Sciatic nerve (tissue), 2 donors: ENCODE measurements at regions not wholly inside any gene's neighbourhood (a gene's known extent, or its start where the extent isn't known, plus 50 kb on each side); places are given as distances from the start of the nearest gene placed in this dataset.
"Not testable (repeated sequence)": the region's sequence is repeated elsewhere in the genome, so short reads cannot be mapped to it uniquely, and the experiment has no call there.

Source experiments
- ATAC-seq: fragments of 200-7000 bp; cut with Tn5 transposase; one replicate; pipeline ENCODE4 v1.9.1; 2020; ENCODE audit warnings: mild to moderate bottlenecking, moderate library complexity
- DNase-seq: peaks from one replicate; pipeline ENCODE4 v3.0.0-alpha.2; 2020; ENCODE audit warnings: low spot score
- intact Hi-C: fragments of 100-400 bp; cut with DNase I; formaldehyde crosslinking; loops from one replicate; pipeline ENCODE4 v1.14.2; 2022
- donor health status: DM: no; HTN: no; CAD: no.
- donor health status: DM: no; HTN: no; CAD: no.

DNA sequence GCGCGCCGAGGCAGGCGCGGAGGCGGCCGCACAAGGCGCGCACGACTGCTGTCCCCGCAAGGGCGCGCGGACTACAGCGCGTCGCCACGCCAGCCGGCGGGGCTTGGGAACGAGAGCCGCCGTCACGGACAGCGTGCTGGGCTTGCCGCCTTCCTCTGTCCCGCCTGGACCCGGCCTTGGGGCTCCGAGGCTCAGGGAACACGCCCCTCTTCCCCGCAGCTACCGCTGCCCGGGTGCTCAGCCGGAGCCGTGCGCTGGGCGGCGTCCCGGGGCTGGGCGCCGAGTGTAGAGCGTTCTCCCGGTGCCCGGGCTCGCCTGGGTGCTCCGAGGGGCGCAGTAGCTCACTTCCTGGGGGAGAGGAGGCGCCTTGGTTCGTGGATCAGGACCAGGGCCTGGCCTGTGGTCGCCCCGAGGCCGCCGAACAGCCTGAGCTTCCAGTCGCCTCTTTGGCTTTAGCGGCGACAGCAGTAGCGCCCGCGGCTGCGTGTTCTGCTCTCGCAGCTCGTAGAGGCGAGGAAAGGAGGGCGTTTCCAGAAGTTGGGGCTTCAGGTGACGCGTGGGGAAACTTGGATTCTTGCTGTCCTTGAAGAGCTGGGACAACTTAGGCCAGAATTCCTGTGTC is 226.7 kb upstream of the C2CD4B start:
- intact Hi-C loops = loop anchor here (5.0 kb wide), 1 partner anchor 256 kb away; no protein-coding TSS in a partner anchor
- ATAC-seq (peak; percentile 90), DNase-seq (peak; percentile 72)

DNA sequence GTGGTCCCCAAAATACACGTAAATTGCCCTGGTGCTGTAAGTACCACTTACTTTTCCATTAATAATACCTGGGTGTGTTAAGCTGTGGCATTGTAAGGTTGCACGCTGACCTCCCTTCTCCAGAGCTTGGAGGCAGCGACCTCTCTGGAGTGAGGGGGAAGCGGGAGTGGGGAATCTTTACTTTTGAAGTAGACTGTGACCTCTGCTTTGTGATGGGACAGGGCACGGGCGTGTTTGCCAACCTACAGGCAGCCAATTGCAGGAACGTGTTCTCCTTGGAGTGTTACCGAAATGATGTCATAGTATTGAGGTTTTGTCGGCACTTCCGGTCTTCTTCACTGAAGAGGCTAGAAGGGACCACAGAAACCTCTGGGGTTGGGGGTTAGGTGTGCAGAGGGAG is 227.3 kb upstream of the C2CD4B start:
- DNase-seq (no peak), ATAC-seq (peak; percentile 29)
- intact Hi-C loops = loop anchor here (5.0 kb wide), 1 partner anchor 255 kb away; no protein-coding TSS in a partner anchor

DNA sequence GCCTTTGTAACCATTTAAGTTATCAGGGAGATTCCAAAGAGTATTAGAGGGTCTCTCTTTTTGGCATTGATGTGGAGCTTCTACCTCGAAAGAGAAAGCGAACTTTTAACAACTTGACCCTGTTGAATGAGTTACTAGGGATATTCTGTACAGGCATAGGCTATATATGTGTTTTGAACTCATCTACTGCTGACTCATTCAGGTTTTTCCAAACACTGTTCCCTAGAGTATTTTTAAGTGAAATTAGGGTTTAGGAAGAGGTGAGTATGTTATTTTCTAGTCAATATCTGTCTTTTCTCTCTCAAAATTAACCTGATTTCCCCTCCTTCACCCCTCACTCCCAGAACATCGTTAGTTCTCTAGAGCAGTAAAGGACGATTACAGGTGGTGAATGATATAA is 228.1 kb upstream of the C2CD4B start:
- no peak for DNase-seq
- ATAC-seq = no peak
- intact Hi-C loops = loop anchor here (5.0 kb wide), 1 partner anchor 254 kb away; no protein-coding TSS in a partner anchor

DNA sequence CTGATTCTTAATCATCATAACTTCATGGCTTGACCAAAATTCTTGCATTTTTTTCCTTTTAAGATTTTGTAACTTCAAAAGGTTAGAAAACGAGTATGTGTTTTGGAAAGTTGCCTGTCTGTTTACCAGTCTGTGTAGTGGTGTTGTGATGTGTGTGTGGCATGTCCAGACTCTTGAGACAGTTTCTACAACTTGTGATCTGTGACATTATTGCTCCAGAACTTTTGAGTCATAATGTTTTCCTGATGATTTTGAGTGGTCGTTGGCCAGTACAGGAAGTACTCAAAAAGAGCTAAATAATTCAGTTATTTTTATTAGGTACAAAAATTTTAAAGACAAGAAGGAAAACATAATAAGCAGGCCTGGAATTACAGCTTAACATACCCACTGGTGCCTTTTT is 229.0 kb upstream of the C2CD4B start:
- intact Hi-C loops = loop anchor here (5.0 kb wide), 1 partner anchor 253 kb away; no protein-coding TSS in a partner anchor
- DNase-seq (no peak), ATAC-seq (no peak)

DNA sequence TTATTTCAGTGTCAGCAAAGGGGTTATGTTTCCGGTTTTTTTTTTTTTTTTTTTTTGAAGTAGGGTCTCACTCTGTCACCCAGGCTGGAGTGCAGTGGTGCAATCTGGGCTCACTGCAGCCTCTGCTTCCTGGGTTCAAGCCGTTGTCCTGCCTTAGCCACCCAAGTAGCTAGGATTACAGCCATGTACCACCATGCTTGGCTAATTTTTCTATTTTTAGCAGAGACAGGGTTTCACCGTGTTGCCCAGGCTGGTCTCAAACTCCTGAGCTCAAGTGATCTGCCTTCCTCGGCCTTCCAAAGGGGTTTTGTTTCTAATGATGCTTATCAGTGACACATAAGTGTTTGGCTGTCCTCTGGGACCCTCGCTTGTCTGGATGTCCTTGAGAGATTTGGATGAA is 235.7 kb upstream of the C2CD4B start:
- intact Hi-C loops = no loop called here
- DNase-seq (no peak), ATAC-seq (no peak)

DNA sequence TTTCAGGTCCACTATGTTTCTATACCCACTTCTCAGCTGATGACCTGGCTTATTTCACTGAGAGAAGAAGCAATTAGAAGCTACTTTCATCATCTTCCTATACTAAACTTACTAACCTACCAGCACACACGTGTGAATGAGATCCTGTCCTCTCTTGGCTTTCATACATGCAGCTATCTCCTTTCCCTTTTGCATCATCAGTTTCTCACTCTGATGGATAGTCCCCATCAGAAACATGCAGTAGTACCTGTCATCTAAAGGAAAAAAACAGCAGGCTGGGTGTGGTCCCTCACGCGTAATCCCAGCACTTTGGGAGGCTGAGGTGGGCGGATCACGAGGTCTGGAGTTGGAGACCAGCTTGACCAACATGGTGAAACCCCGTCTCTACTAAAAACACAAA is 237.6 kb upstream of the C2CD4B start:
- no peak for ATAC-seq
- DNase-seq = no peak
- intact Hi-C loops = no loop called here

DNA sequence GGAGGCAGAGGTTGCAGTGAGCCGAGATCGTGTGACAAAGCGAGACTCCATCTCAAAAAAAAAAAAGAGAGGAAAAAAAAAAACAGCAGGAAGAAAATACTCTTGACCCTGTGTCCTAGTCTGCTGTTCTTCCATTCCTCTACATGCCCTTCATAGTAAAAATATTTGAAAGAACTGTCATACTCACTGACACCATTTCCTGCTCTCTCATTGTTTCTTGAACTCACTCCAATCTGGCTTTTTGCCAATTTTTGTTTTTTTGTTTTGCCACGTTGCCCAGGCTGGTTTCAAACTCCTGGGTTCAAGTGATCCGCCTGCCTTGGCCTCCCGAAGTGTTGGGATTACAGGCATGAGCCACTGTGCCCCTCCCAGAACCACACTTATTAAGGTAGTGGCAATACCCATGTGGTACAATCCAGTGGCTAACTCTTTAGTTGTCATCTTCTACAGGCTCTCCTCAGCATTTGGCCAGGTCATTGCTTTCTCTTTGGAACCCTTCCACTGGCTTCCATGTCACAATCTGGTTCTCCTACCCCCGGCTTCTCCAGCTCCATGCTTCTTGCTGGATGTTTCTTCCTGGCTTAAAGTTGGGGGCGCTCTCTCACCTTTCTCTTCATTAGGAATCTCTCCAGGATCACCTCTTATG is 238.2 kb upstream of the C2CD4B start:
- intact Hi-C loops = no loop called here
- ATAC-seq (peak; percentile 49), DNase-seq (no peak)

DNA sequence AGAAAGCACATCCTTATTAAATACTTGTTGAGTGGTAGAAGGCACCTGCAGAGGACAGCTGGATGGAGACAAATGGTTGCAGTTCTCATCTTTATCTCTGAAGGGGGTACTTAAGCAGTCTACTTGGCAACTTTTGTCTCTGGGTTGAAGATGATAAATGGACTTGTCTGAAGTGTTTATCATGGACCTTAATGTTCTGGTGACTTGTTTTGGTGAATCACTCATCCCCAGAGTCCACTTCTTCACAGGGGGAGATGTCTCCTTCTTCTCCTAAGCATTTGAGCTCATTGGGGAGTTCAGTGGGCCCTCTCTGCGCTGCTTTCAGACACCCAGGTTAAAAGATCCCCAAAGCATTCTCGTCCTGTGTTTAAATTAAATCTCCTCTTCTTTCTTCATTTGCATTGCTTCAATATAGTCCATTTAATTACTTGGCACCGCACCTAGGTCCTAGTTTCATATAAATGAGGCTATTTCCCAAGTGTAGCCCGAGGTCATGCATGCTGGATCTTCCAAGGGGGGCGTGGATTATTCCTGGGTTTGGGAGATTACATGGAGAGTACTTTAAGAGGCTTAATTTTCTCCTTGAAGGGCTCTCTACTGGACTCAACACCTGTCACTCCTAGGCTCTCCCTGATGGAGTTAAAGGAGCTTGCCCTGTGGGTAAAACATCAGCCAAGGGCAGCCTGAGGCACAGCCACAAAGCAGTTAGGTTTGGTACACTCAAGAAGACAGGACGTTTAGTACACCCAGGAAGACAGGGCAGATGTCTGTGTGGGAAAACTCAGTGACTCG is 239.3 kb upstream of the C2CD4B start:
- DNase-seq (no peak), ATAC-seq (no peak)
- intact Hi-C loops = no loop called here

DNA sequence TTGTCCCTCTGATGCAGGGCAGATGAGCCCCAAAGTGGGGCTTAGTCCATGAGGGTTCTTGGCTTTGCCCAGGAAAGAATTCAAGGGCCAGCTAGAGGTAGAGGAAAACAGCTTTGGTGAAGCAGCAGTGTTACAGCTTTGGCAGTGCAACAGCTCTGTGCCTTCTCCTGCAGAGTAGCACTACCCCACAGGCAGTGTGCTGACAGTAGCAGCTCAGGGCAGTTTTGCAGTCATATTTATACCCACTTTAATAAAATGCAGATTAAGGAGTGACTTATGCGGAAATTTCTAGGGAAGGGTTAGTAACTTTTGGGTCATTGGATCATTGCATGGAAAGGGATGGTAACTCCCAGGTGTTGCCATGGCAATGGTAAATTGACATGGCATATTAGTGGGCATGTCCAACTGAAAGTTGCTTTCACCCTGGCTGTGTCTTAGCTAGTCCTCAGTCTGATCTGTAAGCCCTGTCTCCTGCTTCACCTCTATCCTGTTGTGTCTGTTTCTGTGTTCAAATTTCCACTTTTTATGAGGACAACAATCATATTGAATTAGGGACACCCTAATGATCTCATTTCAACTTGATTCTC is 241.3 kb upstream of the C2CD4B start:
- intact Hi-C loops = no loop called here
- DNase-seq (no peak), ATAC-seq (no peak)

DNA sequence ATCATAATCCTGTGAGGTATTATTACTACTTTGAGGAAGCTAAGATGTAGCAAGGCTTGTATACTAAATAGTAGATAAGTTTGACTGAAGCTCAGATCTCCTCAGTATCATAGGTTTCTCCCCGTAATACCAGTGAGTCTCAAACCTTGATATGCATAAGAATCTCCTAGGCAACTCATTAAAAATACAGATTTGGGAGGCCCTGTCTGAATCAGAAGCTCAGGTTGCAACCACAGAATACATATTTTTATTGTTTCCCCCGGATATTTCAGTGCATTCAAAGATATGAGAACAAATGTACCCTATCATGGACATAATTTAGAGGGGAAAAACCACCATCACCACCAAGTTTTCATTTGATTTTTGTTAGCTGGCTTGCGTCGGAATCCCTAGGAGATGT is 242.1 kb upstream of the C2CD4B start:
- DNase-seq (no peak), ATAC-seq (no peak)
- intact Hi-C loops = no loop called here

DNA sequence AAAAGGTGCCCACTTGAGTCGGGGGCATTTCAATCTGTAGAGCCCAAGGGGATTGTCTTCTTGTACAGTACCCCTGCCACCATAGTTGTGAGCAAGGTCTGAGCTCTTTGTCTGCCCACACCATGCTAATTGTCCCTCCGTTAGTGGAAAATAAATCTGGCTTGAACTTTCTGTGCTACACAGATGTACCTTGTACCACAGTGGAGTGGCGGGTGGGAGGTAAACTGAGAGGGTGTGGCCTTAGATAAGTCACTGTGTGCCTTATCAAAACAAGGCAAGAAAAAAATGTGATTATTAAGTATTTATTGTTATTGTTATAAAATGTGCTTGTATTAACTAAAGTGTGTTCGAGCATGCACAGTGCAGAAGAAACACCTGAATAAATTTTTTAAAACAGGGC is 242.9 kb upstream of the C2CD4B start:
- DNase-seq (no peak), ATAC-seq (no peak)
- intact Hi-C loops = no loop called here

DNA sequence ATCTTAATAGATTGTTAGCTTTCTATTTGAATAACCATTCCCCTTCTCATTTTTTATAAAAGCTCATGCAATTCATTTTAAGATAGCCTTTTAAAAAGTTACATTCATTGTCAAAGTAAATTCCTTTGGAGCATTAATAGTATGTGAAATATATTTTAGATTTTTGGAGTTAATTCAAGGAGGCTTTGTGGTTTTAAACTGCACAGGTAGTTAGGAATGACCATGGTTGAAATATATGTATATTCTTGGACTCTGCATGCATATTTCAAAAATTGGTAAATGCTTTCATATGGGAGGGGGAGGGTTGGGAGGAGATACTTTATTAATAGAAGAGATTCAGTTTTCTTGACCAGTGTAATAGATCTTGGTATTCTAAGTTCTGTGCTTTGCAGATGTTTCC is 244.4 kb upstream of the C2CD4B start:
- intact Hi-C loops = no loop called here
- ATAC-seq = no peak
- DNase-seq = no peak

DNA sequence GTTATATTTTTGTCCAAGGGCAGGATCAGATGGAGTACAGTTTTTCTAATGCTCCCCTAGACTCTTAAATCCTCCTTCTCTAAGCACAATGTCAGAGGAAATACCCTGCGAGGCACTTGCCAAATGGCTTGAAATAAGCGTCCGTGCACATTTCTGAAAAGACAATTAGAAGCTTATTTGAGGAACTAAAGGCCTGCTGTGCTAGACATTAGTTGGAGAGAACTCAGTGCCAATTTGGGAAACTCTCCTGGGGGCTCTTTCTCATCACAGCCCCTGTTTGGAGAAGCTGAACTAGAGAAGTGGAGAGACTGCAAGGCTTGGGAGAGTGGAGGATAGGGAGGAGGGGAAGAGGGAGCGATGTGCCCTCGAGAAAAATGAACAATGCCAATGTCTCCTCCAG is 247.6 kb upstream of the C2CD4B start:
- intact Hi-C loops = no loop called here
- no peak for DNase-seq
- peak; percentile 67 for ATAC-seq

DNA sequence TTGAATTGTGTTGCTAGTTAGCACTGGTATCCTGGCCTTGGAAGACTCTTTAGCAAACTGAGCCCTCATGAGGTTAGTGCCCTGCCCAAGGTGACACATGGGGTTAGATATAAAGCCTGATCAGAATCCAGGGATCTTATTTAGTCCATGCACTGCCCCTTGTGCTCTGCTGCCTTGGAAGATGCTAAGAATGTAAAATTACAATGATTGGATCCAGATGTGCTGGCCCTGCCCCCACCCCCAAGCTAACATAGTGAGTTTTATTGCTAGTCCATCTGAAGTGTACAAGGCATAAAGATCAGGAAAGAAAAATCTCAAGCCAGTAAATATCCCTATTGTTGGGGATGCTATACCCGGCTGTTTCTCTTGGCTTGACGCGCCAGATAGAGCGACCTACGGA is 248.1 kb upstream of the C2CD4B start:
- DNase-seq (no peak), ATAC-seq (peak; percentile 69)
- intact Hi-C loops = no loop called here

DNA sequence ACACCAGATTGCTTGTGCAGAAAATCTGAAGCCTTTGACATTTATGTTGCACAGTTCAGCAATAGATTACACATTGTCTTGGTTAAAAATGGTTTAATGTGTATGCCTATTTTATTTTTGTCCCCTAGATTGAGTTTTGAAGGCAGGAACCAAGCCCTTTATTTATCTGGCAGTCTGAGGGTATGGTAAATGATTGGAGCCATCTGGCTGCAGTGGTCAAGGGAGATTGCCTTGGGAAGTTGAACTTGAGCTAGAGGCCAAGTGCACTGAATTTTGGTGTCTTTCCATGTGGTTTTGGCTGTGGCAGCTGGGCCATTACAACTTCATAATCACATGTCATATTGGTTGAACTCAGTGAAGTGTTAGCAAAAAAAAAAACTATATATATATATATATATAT is 248.7 kb upstream of the C2CD4B start:
- intact Hi-C loops = no loop called here
- peak; percentile 60 for ATAC-seq
- no peak for DNase-seq

DNA sequence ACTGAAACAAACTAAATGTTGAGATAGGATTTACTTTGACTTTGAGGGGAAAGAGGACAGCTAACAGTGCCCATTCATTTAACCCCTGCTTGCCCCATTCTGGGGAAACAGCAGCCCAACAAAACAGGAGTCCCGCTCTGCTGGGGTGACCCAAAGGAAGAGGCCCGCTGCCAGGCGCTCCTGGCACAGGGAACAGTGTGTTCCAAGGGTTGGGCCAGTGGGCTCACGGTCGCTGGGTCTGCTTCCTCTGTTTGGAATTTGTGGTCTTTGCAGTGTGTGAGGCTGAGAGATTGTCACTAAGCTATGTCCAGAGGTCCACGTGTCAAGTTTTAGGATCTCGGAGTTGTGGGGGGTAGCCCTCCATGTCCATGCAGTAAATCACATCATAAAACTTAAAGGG is 250.4 kb upstream of the C2CD4B start:
- no peak for ATAC-seq
- intact Hi-C loops = no loop called here
- DNase-seq = no peak

DNA sequence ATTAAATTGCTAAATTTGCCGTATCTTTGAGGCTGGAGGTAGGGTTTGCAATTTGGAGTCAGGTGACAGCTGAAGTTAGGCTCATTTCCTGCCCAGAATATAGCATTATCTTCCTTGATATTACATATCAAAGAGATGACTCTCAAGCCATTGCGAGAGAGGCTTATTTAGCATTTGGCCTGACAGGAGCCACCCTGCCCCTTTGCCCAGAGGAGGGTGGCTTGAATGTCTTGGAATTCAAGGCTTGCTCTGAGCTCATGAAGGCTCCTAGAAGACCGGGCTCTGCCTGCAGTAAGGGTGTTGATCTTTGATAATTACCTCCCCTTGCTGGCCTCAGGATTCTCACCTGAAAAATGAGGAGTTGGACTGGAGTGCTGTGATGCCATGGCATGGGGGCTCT is 251.4 kb upstream of the C2CD4B start:
- intact Hi-C loops = no loop called here
- DNase-seq (no peak), ATAC-seq (no peak)

DNA sequence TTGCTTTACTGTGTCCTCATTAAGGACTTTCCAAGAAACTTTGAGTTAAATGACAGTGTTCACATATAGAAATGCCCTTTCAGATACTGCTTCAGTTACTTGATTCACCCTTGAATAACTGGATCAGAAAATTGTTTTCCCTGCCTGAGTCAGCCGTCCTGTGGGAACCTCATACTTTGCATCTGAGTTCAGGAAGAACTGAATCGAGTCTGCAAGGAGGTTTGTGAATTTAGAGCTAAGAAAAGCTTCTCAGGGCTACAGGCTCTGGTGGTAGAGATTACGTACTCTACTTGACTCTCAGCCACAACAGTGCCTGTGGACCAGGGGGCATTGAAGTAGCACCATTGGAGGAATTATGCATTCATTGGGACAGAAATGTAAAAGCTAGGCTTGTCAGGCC is 252.4 kb upstream of the C2CD4B start:
- intact Hi-C loops = no loop called here
- ATAC-seq = no peak
- no peak for DNase-seq

DNA sequence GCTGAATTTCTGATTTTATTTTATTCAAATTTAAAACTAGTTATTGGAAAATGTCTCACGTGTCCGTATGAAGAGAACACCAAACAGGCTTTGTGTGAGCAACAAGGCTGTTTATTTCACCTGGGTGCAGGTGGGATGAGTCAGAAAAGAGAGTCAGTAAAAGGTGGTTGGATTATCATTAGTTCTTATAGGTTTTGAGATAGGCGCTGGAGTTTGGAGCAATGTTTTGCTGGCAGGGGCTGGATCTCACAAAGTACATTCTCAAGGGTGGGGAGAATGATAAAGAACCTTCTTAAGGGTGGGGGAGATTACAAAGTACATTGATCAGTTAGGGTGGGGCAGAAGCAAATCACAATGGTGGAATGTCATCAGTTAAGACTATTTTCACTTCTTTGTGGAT is 253.4 kb upstream of the C2CD4B start:
- DNase-seq, ATAC-seq, intact Hi-C loops: not testable (repeated sequence)

DNA sequence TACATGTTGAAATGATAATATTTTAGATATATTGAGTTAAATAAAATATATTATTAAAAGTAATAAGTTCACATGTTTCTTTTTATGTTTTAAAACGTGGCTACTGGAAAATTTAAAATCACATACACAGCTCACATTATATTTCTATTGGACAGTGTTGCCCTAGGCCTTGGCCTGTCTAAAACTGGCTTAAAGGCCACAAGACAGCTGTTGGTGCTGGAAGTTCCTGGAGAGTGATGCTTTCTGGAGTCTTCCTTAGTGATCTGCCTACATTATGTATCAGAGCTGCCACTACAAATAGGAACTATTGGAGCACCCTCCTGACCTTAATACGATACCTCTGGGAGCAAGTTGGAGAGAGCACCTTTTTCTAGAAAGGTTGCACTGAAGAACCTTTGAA is 254.1 kb upstream of the C2CD4B start:
- DNase-seq (no peak), ATAC-seq (no peak)
- intact Hi-C loops = no loop called here
